ENCODE measurements at regions not wholly inside any gene's neighbourhood (a gene's known extent, or its start where the extent isn't known, plus 50 kb on each side); places are given as distances from the start of the nearest gene placed in this dataset.

DNA sequence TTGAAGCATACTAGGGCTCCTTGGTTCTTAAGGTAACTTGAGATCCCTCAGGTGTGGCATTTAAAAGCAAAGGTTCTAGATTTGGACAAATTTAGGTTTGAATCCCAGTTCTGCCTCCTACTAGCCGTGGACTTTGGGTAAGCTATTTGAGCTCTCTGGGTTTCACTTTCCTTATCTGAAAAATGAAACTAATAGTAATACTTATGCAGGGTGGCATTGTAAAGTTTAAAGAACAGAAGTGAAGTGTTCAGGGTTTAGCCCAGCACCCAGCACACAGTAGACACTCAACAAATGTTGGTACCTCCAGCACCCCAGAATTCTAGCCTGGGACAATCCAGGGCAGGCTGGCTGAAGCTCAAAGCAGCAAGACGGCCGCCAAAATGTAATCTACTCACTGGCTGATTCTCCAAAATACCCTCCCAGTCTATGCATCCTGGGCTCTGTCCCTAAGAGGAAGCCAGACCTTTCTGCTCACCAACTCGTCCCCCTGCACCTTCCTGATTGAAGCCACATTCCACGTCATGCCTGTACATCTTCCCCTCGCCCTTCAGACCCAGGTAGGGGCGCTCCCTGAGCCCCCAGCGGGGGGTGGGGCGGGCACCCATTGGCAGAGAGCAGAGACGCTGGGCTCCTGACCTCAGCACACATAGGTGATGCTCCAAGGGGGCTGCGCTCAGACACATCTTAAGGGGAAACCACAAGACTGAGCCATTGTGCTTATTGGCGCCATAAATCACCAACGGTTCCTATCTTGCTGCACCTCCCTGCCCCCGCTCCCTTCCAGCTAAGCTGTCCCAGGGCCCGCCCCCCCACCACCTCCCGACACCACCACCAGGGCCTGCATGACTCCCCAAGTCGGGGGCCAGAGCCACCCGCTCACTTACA lies 160.6 kb downstream of the BCOR start:
- TF ChIP-seq CREB1 (IDR thresholded peaks at IDR 0.05; ENCODE audit: low read depth) (no peak), FOXM1 (IDR thresholded peaks at IDR 0.05; ENCODE audit: borderline replicate concordance, low read depth) (no peak), RAD21 (IDR thresholded peaks at IDR 0.05; ENCODE audit: low read depth) (no peak), TCF12 (IDR thresholded peaks at IDR 0.05; ENCODE audit: low read depth) (no peak), EGR1 (IDR thresholded peaks at IDR 0.05) (no peak), TAF1 (IDR thresholded peaks at IDR 0.05; ENCODE audit: low read depth) (no peak), CEBPB (IDR thresholded peaks at IDR 0.05) (no peak), NFIC (IDR thresholded peaks at IDR 0.05) (no peak)
- TF ChIP-seq, protein P1, sequence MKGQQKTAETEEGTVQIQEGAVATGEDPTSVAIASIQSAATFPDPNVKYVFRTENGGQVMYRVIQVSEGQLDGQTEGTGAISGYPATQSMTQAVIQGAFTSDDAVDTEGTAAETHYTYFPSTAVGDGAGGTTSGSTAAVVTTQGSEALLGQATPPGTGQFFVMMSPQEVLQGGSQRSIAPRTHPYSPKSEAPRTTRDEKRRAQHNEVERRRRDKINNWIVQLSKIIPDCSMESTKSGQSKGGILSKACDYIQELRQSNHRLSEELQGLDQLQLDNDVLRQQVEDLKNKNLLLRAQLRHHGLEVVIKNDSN (IDR thresholded peaks at IDR 0.05) = no peak
- TF ChIP-seq, protein P2, sequence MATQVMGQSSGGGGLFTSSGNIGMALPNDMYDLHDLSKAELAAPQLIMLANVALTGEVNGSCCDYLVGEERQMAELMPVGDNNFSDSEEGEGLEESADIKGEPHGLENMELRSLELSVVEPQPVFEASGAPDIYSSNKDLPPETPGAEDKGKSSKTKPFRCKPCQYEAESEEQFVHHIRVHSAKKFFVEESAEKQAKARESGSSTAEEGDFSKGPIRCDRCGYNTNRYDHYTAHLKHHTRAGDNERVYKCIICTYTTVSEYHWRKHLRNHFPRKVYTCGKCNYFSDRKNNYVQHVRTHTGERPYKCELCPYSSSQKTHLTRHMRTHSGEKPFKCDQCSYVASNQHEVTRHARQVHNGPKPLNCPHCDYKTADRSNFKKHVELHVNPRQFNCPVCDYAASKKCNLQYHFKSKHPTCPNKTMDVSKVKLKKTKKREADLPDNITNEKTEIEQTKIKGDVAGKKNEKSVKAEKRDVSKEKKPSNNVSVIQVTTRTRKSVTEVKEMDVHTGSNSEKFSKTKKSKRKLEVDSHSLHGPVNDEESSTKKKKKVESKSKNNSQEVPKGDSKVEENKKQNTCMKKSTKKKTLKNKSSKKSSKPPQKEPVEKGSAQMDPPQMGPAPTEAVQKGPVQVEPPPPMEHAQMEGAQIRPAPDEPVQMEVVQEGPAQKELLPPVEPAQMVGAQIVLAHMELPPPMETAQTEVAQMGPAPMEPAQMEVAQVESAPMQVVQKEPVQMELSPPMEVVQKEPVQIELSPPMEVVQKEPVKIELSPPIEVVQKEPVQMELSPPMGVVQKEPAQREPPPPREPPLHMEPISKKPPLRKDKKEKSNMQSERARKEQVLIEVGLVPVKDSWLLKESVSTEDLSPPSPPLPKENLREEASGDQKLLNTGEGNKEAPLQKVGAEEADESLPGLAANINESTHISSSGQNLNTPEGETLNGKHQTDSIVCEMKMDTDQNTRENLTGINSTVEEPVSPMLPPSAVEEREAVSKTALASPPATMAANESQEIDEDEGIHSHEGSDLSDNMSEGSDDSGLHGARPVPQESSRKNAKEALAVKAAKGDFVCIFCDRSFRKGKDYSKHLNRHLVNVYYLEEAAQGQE (IDR thresholded peaks at IDR 0.05; ENCODE audit: low read depth) = no peak

DNA sequence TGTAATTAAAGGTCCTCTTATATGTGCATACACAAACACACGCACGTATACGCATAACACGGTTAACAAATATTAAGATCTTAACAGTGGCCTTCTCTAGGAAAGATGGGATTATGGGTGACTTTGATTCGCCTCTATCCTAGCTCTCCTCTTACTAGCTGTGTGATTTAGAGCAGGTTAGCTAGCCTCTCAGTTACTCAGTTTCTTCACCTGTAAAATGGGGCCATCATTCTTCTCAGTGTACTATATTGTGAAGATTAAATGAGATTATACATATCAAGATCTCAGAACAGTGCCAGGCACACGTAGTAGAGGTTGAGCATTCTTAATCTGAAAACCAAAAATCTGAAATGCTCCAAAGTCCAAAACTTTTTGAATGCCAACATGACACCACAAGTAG lies 159.3 kb downstream of the BCOR start:
- TF ChIP-seq RAD21 (IDR thresholded peaks at IDR 0.05; ENCODE audit: low read depth) = no peak
- no peak for TF ChIP-seq TEAD4 (IDR thresholded peaks at IDR 0.05)
- TF ChIP-seq TCF12 (IDR thresholded peaks at IDR 0.05; ENCODE audit: low read depth) = no peak
- TF ChIP-seq EP300 (IDR thresholded peaks at IDR 0.05; ENCODE audit: borderline replicate concordance) = no peak
- no peak for TF ChIP-seq NFIC (IDR thresholded peaks at IDR 0.05)
- no peak for TF ChIP-seq TAF1 (IDR thresholded peaks at IDR 0.05; ENCODE audit: low read depth)
- no peak for TF ChIP-seq YY1 (IDR thresholded peaks at IDR 0.05; ENCODE audit: low read depth)

DNA sequence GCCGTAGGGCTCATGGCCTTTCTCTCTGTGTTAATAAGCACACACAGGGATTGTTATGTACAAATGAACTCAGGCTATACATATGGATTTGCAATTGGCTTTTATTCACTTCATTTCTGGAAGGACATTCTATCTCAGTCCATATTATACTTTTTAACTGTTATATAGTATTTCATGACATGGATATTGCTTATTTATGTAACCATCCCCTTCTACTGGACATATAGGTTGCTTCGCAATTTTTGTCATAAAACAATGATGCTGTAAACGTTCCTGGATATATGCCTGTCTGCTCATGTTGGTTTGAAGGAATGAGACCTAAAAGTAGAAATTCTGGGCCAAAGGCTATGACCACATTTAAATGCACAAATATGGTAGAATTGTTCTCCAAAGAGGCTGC lies 158.1 kb downstream of the BCOR start:
- TF ChIP-seq, protein P1 (IDR thresholded peaks at IDR 0.05) = no peak

DNA sequence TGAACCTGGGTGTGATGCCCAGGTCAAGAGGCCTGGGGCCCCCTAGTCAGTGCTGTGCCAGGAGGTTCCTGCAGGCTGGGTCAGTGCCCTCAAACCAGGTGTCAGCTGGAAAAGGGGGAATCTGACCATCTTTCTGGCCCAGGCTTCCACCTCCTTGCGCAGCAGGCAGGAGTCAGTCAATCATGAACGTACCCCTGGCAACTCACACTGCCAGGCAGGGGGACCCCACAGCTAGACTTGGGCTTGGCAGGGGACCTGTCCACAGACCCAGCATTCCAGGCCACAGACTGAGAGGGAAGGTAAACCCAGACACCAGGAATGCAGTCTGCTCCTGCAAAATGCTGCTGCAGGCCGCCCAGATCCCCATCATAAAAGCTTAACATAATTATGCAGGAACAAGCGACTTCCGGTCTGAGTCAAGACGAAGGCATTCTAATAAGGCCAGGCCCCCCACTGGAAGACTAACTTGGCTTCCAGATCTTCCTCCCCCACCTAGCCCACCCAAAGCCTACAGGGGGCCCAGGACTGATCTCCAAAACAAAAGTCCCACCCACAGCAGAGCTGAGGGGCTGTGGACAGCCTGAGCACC lies 156.3 kb downstream of the BCOR start:
- TF ChIP-seq, protein P3, sequence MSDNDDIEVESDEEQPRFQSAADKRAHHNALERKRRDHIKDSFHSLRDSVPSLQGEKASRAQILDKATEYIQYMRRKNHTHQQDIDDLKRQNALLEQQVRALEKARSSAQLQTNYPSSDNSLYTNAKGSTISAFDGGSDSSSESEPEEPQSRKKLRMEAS (IDR thresholded peaks at IDR 0.05) = no peak
- peak; percentile 19; the same call in 1 of the 2 replicates for TF ChIP-seq EP300 (IDR thresholded peaks at IDR 0.05; ENCODE audit: borderline replicate concordance)

DNA sequence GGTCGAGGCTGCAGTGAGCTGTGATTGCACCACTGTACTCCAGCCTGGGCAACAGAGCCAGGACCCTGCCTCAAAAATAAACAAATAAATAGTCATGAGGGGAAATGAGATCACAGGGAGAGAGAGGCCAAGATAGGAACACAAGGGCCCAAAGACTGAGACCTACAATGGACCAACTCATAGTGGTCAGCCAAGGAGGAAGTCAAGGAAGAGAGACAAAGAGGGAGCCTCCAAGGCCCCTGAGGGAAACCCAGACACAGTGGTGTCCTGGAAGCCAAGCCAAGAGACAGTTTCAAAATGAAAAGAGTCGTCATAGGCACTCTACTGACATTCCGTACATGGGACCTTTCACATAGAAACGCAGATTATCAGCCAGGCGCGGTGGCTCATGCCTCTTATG lies 153.3 kb downstream of the BCOR start:
- TF ChIP-seq YY1 (IDR thresholded peaks at IDR 0.05; ENCODE audit: low read depth) (no peak), FOXM1 (IDR thresholded peaks at IDR 0.05; ENCODE audit: borderline replicate concordance, low read depth) (no peak), CREB1 (IDR thresholded peaks at IDR 0.05; ENCODE audit: low read depth) (no peak), CEBPB (IDR thresholded peaks at IDR 0.05) (no peak), ZBTB7A (IDR thresholded peaks at IDR 0.05; ENCODE audit: low read depth) (no peak), RAD21 (IDR thresholded peaks at IDR 0.05; ENCODE audit: low read depth) (no peak), TAF1 (IDR thresholded peaks at IDR 0.05; ENCODE audit: low read depth) (no peak), EP300 (IDR thresholded peaks at IDR 0.05; ENCODE audit: borderline replicate concordance) (no peak), TCF12 (IDR thresholded peaks at IDR 0.05; ENCODE audit: low read depth) (no peak), NFIC (IDR thresholded peaks at IDR 0.05) (no peak), TEAD4 (IDR thresholded peaks at IDR 0.05) (no peak), EGR1 (IDR thresholded peaks at IDR 0.05) (no peak)
- TF ChIP-seq, protein P1 (IDR thresholded peaks at IDR 0.05) = no peak
- TF ChIP-seq, protein P2 (IDR thresholded peaks at IDR 0.05; ENCODE audit: low read depth) = no peak
- TF ChIP-seq, protein P3 (IDR thresholded peaks at IDR 0.05) = no peak

DNA sequence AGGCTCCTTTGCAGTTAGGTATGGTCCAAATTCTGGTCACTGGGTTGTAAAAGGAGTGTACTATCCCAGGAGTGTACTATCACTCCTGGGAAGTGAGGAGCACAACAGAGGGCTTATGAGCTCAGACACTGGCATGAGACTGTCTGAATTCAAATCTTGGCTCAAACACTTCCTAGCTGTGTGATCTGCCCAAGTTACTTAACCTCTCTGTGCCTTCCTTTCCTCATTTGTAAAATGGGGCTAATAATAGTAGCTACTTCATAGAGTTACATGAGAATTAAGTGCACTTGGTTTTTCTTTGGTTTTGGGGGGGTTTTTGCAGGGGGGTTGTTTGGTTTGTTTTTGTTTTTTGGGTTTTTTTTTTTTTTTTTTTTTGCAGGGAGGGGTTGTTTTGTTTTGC lies 152.0 kb downstream of the BCOR start:
- TF ChIP-seq NFIC (IDR thresholded peaks at IDR 0.05) (no peak), YY1 (IDR thresholded peaks at IDR 0.05; ENCODE audit: low read depth) (no peak), TAF1 (IDR thresholded peaks at IDR 0.05; ENCODE audit: low read depth) (no peak), RAD21 (IDR thresholded peaks at IDR 0.05; ENCODE audit: low read depth) (no peak), CREB1 (IDR thresholded peaks at IDR 0.05; ENCODE audit: low read depth) (no peak), TCF12 (IDR thresholded peaks at IDR 0.05; ENCODE audit: low read depth) (no peak), TEAD4 (IDR thresholded peaks at IDR 0.05) (no peak), FOXM1 (IDR thresholded peaks at IDR 0.05; ENCODE audit: borderline replicate concordance, low read depth) (no peak), CEBPB (IDR thresholded peaks at IDR 0.05) (no peak), ZBTB7A (IDR thresholded peaks at IDR 0.05; ENCODE audit: low read depth) (no peak), EP300 (IDR thresholded peaks at IDR 0.05; ENCODE audit: borderline replicate concordance) (no peak)
- TF ChIP-seq, protein P3 (IDR thresholded peaks at IDR 0.05) = no peak
- TF ChIP-seq, protein P1 (IDR thresholded peaks at IDR 0.05) = no peak

All from Ishikawa (cell line).